Panc1 (cell line): ENCODE measurements at regions not wholly inside any gene's neighbourhood (a gene's known extent, or its start where the extent isn't known, plus 50 kb on each side); places are given as distances from the start of the nearest gene placed in this dataset.

Experiments
- ATAC-seq: fragments of 200-7000 bp; cut with Tn5 transposase; 2 replicates; pipeline ENCODE4 v1.9.1; 2020; ENCODE audit warnings: mild to moderate bottlenecking, moderate library complexity
- BruUV-seq: library from RNA; stranded (reverse); fragments of 400-500 nt; replicated peaks from 2 replicates; lab custom pipeline; 2021; lab: Mats Ljungman, UMichigan
- CTCF ChIA-PET: fragments of 300-600 bp; sonication (Branson Sonifier 250); formaldehyde crosslinking; loops from one replicate; lab custom pipeline; 2022; ENCODE audit warnings: antibody characterized with exemption; lab: Charles Lee
- POLR2A ChIA-PET: fragments of 300-600 bp; sonication (Branson Sonifier 250); formaldehyde crosslinking; loops from one replicate; lab custom pipeline; 2022; ENCODE audit warnings: antibody characterized with exemption; lab: Charles Lee
- DNase-seq: peaks from one replicate; pipeline ENCODE4 v3.0.0-alpha.2; 2010; ENCODE audit warnings: low read depth, low spot score
- H3K27ac ChIP-seq: 2 replicates; pipeline ENCODE4 v1.5.1; 2011; ENCODE audit warnings: mild to moderate bottlenecking, low read length, inconsistent platforms
- H3K27me3 ChIP-seq: fragments of 200-500 bp; sonication (Bioruptor generic); 2 replicates; pipeline ENCODE4 v1.6.0; 2014; ENCODE audit warnings: low read length, inconsistent platforms; ENCODE audit not compliant: control insufficient read depth, insufficient read depth
- H3K36me3 ChIP-seq: fragments of 200-500 bp; sonication (Bioruptor generic); 2 replicates; pipeline ENCODE4 v1.5.1; 2014; ENCODE audit warnings: inconsistent platforms, mild to moderate bottlenecking, low read length, moderate library complexity; ENCODE audit not compliant: control insufficient read depth, insufficient read depth
- H3K4me1 ChIP-seq: 2 replicates; pipeline ENCODE4 v1.5.1; 2011; ENCODE audit warnings: inconsistent platforms, mild to moderate bottlenecking, low read length, moderate library complexity; ENCODE audit not compliant: control insufficient read depth, insufficient read depth
- H3K4me3 ChIP-seq, 2 experiments: 2 replicates each; pipeline ENCODE4 v1.5.1; 2011 to 2012; ENCODE audit warnings: low read depth in 2 of 2, low read length in 2 of 2, mild to moderate bottlenecking in 2 of 2, inconsistent platforms in 1 of 2, moderate library complexity in 1 of 2
- H3K9me3 ChIP-seq: fragments of 200-500 bp; sonication (Bioruptor generic); 2 replicates; pipeline ENCODE4 v1.5.1; 2014; ENCODE audit warnings: low read depth, mild to moderate bottlenecking, inconsistent platforms, low read length, moderate library complexity; ENCODE audit not compliant: control insufficient read depth, insufficient read depth
- POLR2AphosphoS5 ChIP-seq: IDR thresholded peaks from 2 replicates; pipeline ENCODE4 v1.6.1; 2012; ENCODE audit warnings: mild to moderate bottlenecking, low read depth, low read length, moderate library complexity
- REST ChIP-seq, 2 experiments: IDR thresholded peaks; 2 replicates each; pipeline ENCODE4 v1.6.1; 2011 to 2012; ENCODE audit warnings: low read depth in 2 of 2, control low read depth in 1 of 2, low read length in 1 of 2, mild to moderate bottlenecking in 1 of 2, moderate library complexity in 1 of 2; ENCODE audit not compliant: insufficient read depth in 1 of 2
- SIN3A ChIP-seq: IDR thresholded peaks from 2 replicates; pipeline ENCODE4 v1.6.1; 2012; ENCODE audit warnings: low read depth, mild to moderate bottlenecking, low read length, moderate library complexity, borderline replicate concordance; ENCODE audit not compliant: insufficient read depth
- TCF7L2 ChIP-seq: IDR thresholded peaks from 2 replicates; pipeline ENCODE4 v1.6.1; 2011; ENCODE audit warnings: mild to moderate bottlenecking, low read depth, low read length, inconsistent platforms
- in situ Hi-C: cut with HindIII; loops from 2 replicates; pipeline ENCODE4 v1.10.0; 2016; ENCODE audit warnings: low sequenced_read_pairs, low pct_unique_long_range_greater_than_20kb
- intact Hi-C: fragments of 100-400 bp; cut with micrococcal nuclease; formaldehyde crosslinking; loops from one replicate; pipeline ENCODE4 v1.10.0; 2022; ENCODE audit not compliant: unreplicated experiment
- TF ChIP-seq, protein P1 (sequence below): fragments of 450-650 bp; IDR thresholded peaks from 2 replicates; pipeline ENCODE4 v1.5.1; 2017; ENCODE audit warnings: mild to moderate bottlenecking

- no peaks in the 10 kb centered on the region for H3K36me3 ChIP-seq
- TF ChIP-seq SIN3A = no peak
- TF ChIP-seq TCF7L2 = no peak
- no peak for TF ChIP-seq POLR2AphosphoS5
- TF ChIP-seq, protein P1, sequence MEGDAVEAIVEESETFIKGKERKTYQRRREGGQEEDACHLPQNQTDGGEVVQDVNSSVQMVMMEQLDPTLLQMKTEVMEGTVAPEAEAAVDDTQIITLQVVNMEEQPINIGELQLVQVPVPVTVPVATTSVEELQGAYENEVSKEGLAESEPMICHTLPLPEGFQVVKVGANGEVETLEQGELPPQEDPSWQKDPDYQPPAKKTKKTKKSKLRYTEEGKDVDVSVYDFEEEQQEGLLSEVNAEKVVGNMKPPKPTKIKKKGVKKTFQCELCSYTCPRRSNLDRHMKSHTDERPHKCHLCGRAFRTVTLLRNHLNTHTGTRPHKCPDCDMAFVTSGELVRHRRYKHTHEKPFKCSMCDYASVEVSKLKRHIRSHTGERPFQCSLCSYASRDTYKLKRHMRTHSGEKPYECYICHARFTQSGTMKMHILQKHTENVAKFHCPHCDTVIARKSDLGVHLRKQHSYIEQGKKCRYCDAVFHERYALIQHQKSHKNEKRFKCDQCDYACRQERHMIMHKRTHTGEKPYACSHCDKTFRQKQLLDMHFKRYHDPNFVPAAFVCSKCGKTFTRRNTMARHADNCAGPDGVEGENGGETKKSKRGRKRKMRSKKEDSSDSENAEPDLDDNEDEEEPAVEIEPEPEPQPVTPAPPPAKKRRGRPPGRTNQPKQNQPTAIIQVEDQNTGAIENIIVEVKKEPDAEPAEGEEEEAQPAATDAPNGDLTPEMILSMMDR = no peak
- TF ChIP-seq REST (IDR thresholded peaks at IDR 0.05; ENCODE audit: insufficient read depth in 1 of 2, low read depth in 2 of 2, low read length in 1 of 2) = no peak
- POLR2A ChIA-PET = interaction anchor here (0.6 kb wide), 1 partner anchor 854 kb away, joined by 3 read pairs; no protein-coding TSS in a partner anchor
- H3K4me3 ChIP-seq = no peak overlapping the region
- no peaks in the 10 kb centered on the region for H3K9me3 ChIP-seq
- peaks cover 33% of the 10 kb centered on the region for H3K4me1 ChIP-seq
- no peak overlapping the region for H3K27ac ChIP-seq
- ATAC-seq = no peak
- in situ Hi-C loops (no loop called here), intact Hi-C loops (no loop called here)
- no peaks in the 10 kb centered on the region for H3K27me3 ChIP-seq
- DNase-seq = no peak
- BruUV-seq = no TSS peak
- CTCF ChIA-PET = no interaction called here
Observed at GRCh38 chr10:78780551-78780961, 288.2 kb upstream of the ZMIZ1 start.

GRCh38 chr10:78781251-78781913 lies 287.4 kb upstream of the ZMIZ1 start:
- POLR2A ChIA-PET = no interaction called here
- TF ChIP-seq POLR2AphosphoS5 (no peak), TCF7L2 (no peak), REST (IDR thresholded peaks at IDR 0.05; ENCODE audit: insufficient read depth in 1 of 2, low read depth in 2 of 2, low read length in 1 of 2) (no peak), SIN3A (no peak)
- TF ChIP-seq, protein P1 = no peak
- Histone ChIP-seq H3K27ac (no peak overlapping the region), H3K9me3 (no peaks in the 10 kb centered on the region), H3K27me3 (no peaks in the 10 kb centered on the region), H3K4me3 (no peak overlapping the region), H3K36me3 (no peaks in the 10 kb centered on the region), H3K4me1 (peaks cover 26% of the 10 kb centered on the region)
- ATAC-seq (no peak), DNase-seq (no peak)
- CTCF ChIA-PET = no interaction called here
- no TSS peak for BruUV-seq
- intact Hi-C loops (no loop called here), in situ Hi-C loops (no loop called here)
